ENCODE measurements at regions not wholly inside any gene's neighbourhood (a gene's known extent, or its start where the extent isn't known, plus 50 kb on each side); places are given as distances from the start of the nearest gene placed in this dataset.

DNA sequence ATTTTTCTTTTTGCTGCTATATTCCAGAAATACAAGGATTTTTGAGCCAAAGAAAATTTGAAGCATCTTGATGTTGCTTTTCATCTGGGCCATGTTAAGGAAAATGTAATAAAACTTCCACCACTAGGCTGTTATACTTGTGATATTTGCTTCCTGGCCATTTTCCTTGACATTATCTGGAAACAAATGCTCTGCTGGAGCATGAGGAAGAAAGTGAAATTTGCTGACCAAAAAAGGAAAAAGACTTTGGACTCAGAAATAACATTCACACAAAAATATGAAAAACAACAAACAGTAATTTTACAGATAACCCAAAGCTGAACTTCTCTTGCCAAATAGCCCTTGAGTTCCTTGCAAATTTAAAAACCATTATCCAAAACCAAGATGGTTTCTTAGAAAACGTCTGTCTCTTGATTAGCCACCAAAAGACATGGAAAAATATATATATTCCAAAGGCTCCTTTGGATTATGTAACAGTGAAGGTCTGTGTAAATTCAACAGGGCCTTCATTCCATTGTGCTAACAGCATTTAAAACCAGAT, 344.5 kb downstream of the LMX1A start:
- DNase-seq (no peak), ATAC-seq (peak in 5 of 8 donors; percentile 40 to 70 (median 56))
- H3K27ac ChIP-seq = peak overlapping the region in 7 of 10 donors; percentile 23 to 61 (median 35)
- no peaks in the 10 kb centered on the region for H3K36me3 ChIP-seq
- WGBS, 2 donors = 40 to 41% methylated on average over 1 of the region's 1 CpG
- TF ChIP-seq, protein P1, sequence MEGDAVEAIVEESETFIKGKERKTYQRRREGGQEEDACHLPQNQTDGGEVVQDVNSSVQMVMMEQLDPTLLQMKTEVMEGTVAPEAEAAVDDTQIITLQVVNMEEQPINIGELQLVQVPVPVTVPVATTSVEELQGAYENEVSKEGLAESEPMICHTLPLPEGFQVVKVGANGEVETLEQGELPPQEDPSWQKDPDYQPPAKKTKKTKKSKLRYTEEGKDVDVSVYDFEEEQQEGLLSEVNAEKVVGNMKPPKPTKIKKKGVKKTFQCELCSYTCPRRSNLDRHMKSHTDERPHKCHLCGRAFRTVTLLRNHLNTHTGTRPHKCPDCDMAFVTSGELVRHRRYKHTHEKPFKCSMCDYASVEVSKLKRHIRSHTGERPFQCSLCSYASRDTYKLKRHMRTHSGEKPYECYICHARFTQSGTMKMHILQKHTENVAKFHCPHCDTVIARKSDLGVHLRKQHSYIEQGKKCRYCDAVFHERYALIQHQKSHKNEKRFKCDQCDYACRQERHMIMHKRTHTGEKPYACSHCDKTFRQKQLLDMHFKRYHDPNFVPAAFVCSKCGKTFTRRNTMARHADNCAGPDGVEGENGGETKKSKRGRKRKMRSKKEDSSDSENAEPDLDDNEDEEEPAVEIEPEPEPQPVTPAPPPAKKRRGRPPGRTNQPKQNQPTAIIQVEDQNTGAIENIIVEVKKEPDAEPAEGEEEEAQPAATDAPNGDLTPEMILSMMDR (IDR thresholded peaks at IDR 0.05) = peak in 1 of 9 donors; percentile 10
- H3K4me3 ChIP-seq = no peak overlapping the region
- H3K4me1 ChIP-seq = peaks cover 0 to 6% (median 0%) of the 10 kb centered on the region in 9 donors
- intact Hi-C loops (cut with DNase I) = no loop called here
- no peaks in the 10 kb centered on the region for H3K27me3 ChIP-seq
- peaks cover 0 to 8% (median 0%) of the 10 kb centered on the region in 11 donors for H3K9me3 ChIP-seq

DNA sequence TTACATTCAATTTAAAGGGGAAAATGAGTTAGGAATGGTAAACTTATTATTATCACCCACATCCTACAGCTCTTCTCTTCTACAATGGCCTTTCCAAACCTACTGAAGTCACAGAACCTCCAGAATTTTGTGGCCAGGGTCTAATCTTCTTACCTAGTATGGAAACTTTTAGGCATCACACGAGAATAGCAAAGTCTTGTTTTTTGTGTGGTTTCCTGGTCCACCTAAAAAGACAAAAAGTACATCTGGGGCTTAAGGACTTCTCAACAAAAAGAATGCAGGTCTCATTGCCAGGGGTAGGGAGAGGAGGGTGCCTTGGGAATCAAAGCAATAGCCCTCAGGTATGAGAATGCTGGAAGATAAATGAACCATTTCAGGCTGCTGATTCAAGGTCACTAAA, 345.3 kb downstream of the LMX1A start:
- Histone ChIP-seq H3K36me3 (no peaks in the 10 kb centered on the region), H3K27ac (peak overlapping the region in 5 of 10 donors; percentile 23 to 61 (median 51)), H3K4me3 (no peak overlapping the region), H3K4me1 (peaks cover 0 to 6% (median 0%) of the 10 kb centered on the region in 9 donors), H3K9me3 (no peaks in the 10 kb centered on the region), H3K27me3 (no peaks in the 10 kb centered on the region)
- 69 to 72% methylated on average over 1 of the region's 1 CpG for WGBS, 2 donors
- peak in 2 of 8 donors; percentile 35 to 39 for ATAC-seq
- DNase-seq = no peak
- intact Hi-C loops (cut with DNase I) = no loop called here
- TF ChIP-seq, protein P1 (IDR thresholded peaks at IDR 0.05) = no peak

DNA sequence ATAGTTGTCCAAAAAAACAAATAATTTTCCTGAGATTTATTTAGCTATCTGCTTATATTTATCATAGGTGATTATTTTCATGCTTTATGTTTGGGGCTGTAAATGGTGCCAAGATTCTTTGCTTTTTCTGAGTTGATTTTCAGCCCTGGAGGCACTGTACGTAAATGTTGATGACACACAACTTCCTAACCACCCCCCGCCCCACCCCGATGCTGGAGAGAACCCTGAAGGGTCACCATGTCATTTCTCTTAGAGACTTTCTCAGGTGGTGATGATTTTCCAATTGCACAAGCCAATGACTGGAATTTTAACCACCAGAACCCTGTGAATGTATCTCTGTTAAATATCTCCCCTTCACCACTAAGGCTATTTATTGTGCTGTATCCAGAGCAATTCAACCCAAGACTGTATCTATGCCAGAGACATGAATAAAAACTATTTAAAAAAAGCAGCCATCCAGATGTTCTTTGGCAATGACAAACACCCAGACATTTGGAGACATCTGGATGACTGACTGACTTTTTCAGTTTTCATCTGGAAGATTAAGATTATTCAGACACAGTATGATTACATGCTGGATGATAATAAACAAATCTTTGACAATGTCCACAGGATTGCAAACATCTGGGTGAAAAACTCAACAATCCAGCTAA, 346.0 kb downstream of the LMX1A start:
- no peaks in the 10 kb centered on the region for H3K27me3 ChIP-seq
- WGBS, 2 donors = 46 to 62% methylated on average over 3 of the region's 3 CpGs
- DNase-seq = no peak
- H3K9me3 ChIP-seq = no peaks in the 10 kb centered on the region
- H3K27ac ChIP-seq = peak overlapping the region in 5 of 10 donors; percentile 10 to 61 (median 52)
- no peak overlapping the region for H3K4me3 ChIP-seq
- no peaks in the 10 kb centered on the region for H3K36me3 ChIP-seq
- peaks cover 0 to 6% (median 0%) of the 10 kb centered on the region in 9 donors for H3K4me1 ChIP-seq
- TF ChIP-seq, protein P1 (IDR thresholded peaks at IDR 0.05) = no peak
- intact Hi-C loops (cut with DNase I) = no loop called here
- peak in 7 of 8 donors; percentile 25 to 72 (median 55) for ATAC-seq

DNA sequence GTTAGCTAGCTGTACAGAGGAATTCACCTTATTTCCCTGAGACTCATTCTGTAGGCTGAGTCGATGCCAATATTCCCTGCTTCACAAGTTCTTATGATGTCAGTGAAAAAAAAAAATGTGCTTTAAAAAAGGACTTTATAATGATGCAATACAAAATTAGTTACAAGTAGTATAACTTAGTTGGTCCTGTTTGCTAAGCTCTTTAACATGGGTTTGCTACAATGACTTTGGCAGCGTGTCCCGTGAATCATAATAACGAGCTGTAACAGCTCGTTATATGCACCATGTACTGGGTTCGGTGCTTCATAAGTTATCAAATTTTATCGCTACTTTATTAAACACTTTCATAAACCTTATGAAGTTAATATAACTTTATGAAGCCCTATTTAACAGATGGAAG, 349.7 kb downstream of the LMX1A start:
- Histone ChIP-seq H3K9me3 (peaks cover 0 to 17% (median 0%) of the 10 kb centered on the region in 11 donors), H3K27me3 (no peaks in the 10 kb centered on the region), H3K4me1 (no peaks in the 10 kb centered on the region), H3K27ac (no peak overlapping the region), H3K4me3 (no peak overlapping the region), H3K36me3 (no peaks in the 10 kb centered on the region)
- DNase-seq = no peak
- intact Hi-C loops (cut with DNase I) = no loop called here
- WGBS, 2 donors = 91 to 95% methylated on average over 7 of the region's 7 CpGs
- no peak for ATAC-seq
- TF ChIP-seq, protein P1 (IDR thresholded peaks at IDR 0.05) = no peak
